ENCODE measurements at regions not wholly inside any gene's neighbourhood (a gene's known extent, or its start where the extent isn't known, plus 50 kb on each side); places are given as distances from the start of the nearest gene placed in this dataset.

DNA sequence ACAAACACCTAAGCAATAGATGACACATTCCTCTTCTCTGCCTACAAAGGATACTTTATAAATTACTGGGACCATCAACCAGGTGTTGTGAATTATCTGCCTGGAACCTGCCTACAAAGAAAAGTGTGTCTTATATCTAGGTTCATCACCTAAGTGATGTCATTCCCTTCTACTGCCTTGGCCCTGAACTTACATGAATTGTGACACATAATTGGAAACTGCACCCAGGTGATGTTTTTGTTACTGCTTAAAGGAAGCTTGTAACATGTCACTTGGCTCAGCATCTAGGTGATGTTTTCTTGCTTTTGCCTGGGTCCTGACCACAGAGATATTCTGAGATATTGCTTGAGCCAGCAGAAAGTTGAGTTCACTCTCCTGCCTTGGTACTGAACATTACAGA, 870.5 kb upstream of the TSPY4 start (continued):
- TF ChIP-seq, protein P1, sequence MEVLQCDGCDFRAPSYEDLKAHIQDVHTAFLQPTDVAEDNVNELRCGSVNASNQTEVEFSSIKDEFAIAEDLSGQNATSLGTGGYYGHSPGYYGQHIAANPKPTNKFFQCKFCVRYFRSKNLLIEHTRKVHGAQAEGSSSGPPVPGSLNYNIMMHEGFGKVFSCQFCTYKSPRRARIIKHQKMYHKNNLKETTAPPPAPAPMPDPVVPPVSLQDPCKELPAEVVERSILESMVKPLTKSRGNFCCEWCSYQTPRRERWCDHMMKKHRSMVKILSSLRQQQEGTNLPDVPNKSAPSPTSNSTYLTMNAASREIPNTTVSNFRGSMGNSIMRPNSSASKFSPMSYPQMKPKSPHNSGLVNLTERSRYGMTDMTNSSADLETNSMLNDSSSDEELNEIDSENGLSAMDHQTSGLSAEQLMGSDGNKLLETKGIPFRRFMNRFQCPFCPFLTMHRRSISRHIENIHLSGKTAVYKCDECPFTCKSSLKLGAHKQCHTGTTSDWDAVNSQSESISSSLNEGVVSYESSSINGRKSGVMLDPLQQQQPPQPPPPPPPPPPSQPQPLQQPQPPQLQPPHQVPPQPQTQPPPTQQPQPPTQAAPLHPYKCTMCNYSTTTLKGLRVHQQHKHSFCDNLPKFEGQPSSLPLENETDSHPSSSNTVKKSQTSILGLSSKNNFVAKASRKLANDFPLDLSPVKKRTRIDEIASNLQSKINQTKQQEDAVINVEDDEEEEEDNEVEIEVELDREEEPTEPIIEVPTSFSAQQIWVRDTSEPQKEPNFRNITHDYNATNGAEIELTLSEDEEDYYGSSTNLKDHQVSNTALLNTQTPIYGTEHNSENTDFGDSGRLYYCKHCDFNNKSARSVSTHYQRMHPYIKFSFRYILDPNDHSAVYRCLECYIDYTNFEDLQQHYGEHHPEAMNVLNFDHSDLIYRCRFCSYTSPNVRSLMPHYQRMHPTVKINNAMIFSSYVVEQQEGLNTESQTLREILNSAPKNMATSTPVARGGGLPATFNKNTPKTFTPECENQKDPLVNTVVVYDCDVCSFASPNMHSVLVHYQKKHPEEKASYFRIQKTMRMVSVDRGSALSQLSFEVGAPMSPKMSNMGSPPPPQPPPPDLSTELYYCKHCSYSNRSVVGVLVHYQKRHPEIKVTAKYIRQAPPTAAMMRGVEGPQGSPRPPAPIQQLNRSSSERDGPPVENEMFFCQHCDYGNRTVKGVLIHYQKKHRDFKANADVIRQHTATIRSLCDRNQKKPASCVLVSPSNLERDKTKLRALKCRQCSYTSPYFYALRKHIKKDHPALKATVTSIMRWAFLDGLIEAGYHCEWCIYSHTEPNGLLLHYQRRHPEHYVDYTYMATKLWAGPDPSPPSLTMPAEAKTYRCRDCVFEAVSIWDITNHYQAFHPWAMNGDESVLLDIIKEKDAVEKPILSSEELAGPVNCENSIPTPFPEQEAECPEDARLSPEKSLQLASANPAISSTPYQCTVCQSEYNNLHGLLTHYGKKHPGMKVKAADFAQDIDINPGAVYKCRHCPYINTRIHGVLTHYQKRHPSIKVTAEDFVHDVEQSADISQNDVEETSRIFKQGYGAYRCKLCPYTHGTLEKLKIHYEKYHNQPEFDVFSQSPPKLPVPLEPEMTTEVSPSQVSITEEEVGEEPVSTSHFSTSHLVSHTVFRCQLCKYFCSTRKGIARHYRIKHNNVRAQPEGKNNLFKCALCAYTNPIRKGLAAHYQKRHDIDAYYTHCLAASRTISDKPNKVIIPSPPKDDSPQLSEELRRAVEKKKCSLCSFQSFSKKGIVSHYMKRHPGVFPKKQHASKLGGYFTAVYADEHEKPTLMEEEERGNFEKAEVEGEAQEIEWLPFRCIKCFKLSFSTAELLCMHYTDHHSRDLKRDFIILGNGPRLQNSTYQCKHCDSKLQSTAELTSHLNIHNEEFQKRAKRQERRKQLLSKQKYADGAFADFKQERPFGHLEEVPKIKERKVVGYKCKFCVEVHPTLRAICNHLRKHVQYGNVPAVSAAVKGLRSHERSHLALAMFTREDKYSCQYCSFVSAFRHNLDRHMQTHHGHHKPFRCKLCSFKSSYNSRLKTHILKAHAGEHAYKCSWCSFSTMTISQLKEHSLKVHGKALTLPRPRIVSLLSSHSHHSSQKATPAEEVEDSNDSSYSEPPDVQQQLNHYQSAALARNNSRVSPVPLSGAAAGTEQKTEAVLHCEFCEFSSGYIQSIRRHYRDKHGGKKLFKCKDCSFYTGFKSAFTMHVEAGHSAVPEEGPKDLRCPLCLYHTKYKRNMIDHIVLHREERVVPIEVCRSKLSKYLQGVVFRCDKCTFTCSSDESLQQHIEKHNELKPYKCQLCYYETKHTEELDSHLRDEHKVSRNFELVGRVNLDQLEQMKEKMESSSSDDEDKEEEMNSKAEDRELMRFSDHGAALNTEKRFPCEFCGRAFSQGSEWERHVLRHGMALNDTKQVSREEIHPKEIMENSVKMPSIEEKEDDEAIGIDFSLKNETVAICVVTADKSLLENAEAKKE (CRISPR knock-in tag; IDR thresholded peaks at IDR 0.05): no peak
- TF ChIP-seq EZH2phosphoT487 (IDR thresholded peaks at IDR 0.05; ENCODE audit: unreplicated experiment): no peak
- TF ChIP-seq CREB1 (CRISPR knock-in tag; IDR thresholded peaks at IDR 0.05; ENCODE audit: low read depth): no peak
- TF ChIP-seq STAT1 (IDR thresholded peaks at IDR 0.05; ENCODE audit: unreplicated experiment): no peak
- TF ChIP-seq, protein P2, sequence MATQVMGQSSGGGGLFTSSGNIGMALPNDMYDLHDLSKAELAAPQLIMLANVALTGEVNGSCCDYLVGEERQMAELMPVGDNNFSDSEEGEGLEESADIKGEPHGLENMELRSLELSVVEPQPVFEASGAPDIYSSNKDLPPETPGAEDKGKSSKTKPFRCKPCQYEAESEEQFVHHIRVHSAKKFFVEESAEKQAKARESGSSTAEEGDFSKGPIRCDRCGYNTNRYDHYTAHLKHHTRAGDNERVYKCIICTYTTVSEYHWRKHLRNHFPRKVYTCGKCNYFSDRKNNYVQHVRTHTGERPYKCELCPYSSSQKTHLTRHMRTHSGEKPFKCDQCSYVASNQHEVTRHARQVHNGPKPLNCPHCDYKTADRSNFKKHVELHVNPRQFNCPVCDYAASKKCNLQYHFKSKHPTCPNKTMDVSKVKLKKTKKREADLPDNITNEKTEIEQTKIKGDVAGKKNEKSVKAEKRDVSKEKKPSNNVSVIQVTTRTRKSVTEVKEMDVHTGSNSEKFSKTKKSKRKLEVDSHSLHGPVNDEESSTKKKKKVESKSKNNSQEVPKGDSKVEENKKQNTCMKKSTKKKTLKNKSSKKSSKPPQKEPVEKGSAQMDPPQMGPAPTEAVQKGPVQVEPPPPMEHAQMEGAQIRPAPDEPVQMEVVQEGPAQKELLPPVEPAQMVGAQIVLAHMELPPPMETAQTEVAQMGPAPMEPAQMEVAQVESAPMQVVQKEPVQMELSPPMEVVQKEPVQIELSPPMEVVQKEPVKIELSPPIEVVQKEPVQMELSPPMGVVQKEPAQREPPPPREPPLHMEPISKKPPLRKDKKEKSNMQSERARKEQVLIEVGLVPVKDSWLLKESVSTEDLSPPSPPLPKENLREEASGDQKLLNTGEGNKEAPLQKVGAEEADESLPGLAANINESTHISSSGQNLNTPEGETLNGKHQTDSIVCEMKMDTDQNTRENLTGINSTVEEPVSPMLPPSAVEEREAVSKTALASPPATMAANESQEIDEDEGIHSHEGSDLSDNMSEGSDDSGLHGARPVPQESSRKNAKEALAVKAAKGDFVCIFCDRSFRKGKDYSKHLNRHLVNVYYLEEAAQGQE (IDR thresholded peaks at IDR 0.05; ENCODE audit: unreplicated experiment): no peak
- no peak for TF ChIP-seq ZNF331 (CRISPR knock-in tag; IDR thresholded peaks at IDR 0.05; ENCODE audit: low read depth)
- TF ChIP-seq NANOG (IDR thresholded peaks at IDR 0.05; ENCODE audit: borderline replicate concordance): no peak
